Endothelial cell of umbilical vein (primary cell): ENCODE measurements at regions not wholly inside any gene's neighbourhood (a gene's known extent, or its start where the extent isn't known, plus 50 kb on each side); places are given as distances from the start of the nearest gene placed in this dataset.

Experiments used
- BruUV-seq: library from RNA; stranded (reverse); fragments of 400-500 nt; replicated peaks from 2 replicates; lab custom pipeline; 2021; lab: Mats Ljungman, UMichigan
- CTCF ChIA-PET: fragments of 300-600, 350-600 bp; sonication (Branson Sonifier 250); formaldehyde crosslinking; loops from one replicate; lab custom pipeline; 2021; ENCODE audit warnings: antibody characterized with exemption, inconsistent platforms; lab: Charles Lee
- POLR2A ChIA-PET: fragments of 300-600, 350-600 bp; sonication (Branson Sonifier 250); formaldehyde crosslinking; loops from one replicate; lab custom pipeline; 2021; ENCODE audit warnings: antibody characterized with exemption, inconsistent platforms; lab: Charles Lee
- DNase-seq: peaks from one replicate; pipeline ENCODE4 v3.0.0-alpha.2; 2011; ENCODE audit warnings: low read depth, low spot score
- FAIRE-seq: peaks from 2 replicates; lab custom pipeline; 2011; peaks lifted over from hg19 to GRCh38; lab: Jason Lieb, UNC
- H2AFZ ChIP-seq: 2 replicates; pipeline ENCODE4 v1.6.0; 2012; ENCODE audit warnings: low read depth, low read length, control low read depth, inconsistent platforms
- H3K27ac ChIP-seq: 2 replicates; pipeline ENCODE4 v1.5.1; 2011; ENCODE audit warnings: low read depth, mild to moderate bottlenecking, control low read depth, low read length, moderate library complexity; ENCODE audit not compliant: insufficient read depth
- H3K27me3 ChIP-seq, 2 experiments: 2 replicates each; pipeline versions ENCODE4 v1.6.0 to v1.6.1; 2011; ENCODE audit warnings: low read length in 2 of 2, mixed read lengths in 1 of 2; ENCODE audit not compliant: control insufficient read depth in 2 of 2, insufficient read depth in 2 of 2
- H3K36me3 ChIP-seq, 2 experiments: 2 replicates in 1 of 2; 3 replicates in 1 of 2; pipeline ENCODE4 v1.5.1; 2011; ENCODE audit warnings: low read length in 2 of 2, mild to moderate bottlenecking in 1 of 2, moderate library complexity in 1 of 2; ENCODE audit not compliant: control insufficient read depth in 2 of 2, insufficient read depth in 2 of 2; ENCODE audit errors: extremely low read depth in 1 of 2
- H3K4me1 ChIP-seq: 3 replicates; pipeline ENCODE4 v1.5.1; 2011; ENCODE audit warnings: mild to moderate bottlenecking, low read length; ENCODE audit not compliant: control insufficient read depth, insufficient read depth; ENCODE audit errors: extremely low read depth
- H3K4me2 ChIP-seq: 2 replicates; pipeline ENCODE4 v1.6.1; 2011; ENCODE audit warnings: low read length, control low read depth, mixed read lengths; ENCODE audit not compliant: insufficient read depth
- H3K4me3 ChIP-seq, 3 experiments: fragments of 200-600 bp in 1 of 3; sonication (generic), shearing (Covaris generic) in 1 of 3; replicated peaks in 1 of 3; 2 replicates each; pipeline ENCODE4 v1.5.1; 2011 to 2016; ENCODE audit warnings: control low read depth in 3 of 3, low read length in 3 of 3, mild to moderate bottlenecking in 2 of 3, inconsistent platforms in 1 of 3, low read depth in 1 of 3, moderate library complexity in 1 of 3; ENCODE audit not compliant: insufficient read depth in 1 of 3
- H3K79me2 ChIP-seq: 2 replicates; pipeline ENCODE4 v1.6.0; 2012; ENCODE audit warnings: low read length, inconsistent platforms; ENCODE audit not compliant: control insufficient read depth, insufficient read depth
- H3K9ac ChIP-seq: replicated peaks from 2 replicates; pipeline ENCODE3; 2011; ENCODE audit warnings: low read length, control low read depth; ENCODE audit not compliant: insufficient read depth; ENCODE audit errors: extremely low read depth
- H3K9me1 ChIP-seq: replicated peaks from 3 replicates; pipeline ENCODE4 v1.6.0; 2011; ENCODE audit warnings: mild to moderate bottlenecking, low read length; ENCODE audit not compliant: control insufficient read depth, insufficient read depth; ENCODE audit errors: extremely low read depth
- H3K9me3 ChIP-seq: replicated peaks from 2 replicates; pipeline ENCODE4 v1.5.1; 2012; ENCODE audit warnings: low read length, inconsistent platforms; ENCODE audit not compliant: control insufficient read depth, insufficient read depth
- H4K20me1 ChIP-seq: replicated peaks from 2 replicates; pipeline ENCODE3; 2011; ENCODE audit warnings: mild to moderate bottlenecking, low read length; ENCODE audit not compliant: control insufficient read depth, insufficient read depth; ENCODE audit errors: extremely low read depth
- CTCF ChIP-seq, 2 donors: IDR thresholded peaks; 1 replicate in 1 of 2; 2 replicates in 1 of 2; pipeline ENCODE4 v1.5.1; 2011; ENCODE audit warnings: low read length in 2 of 2, mild to moderate bottlenecking in 2 of 2, moderate library complexity in 2 of 2, control low read depth in 1 of 2, inconsistent platforms in 1 of 2, low read depth in 1 of 2; ENCODE audit not compliant: insufficient read depth in 1 of 2; ENCODE audit errors: extremely low read depth in 1 of 2
- EZH2 ChIP-seq: IDR thresholded peaks from 2 replicates; pipeline ENCODE4 v1.6.1; 2012; ENCODE audit warnings: borderline replicate concordance, low read depth, mild to moderate bottlenecking, moderate library complexity, low read length, inconsistent platforms; ENCODE audit not compliant: severe bottlenecking
- FOS ChIP-seq: IDR thresholded peaks from 2 replicates; pipeline ENCODE4 v1.6.1; 2011; ENCODE audit warnings: mild to moderate bottlenecking, low read length, moderate library complexity, borderline replicate concordance; ENCODE audit not compliant: insufficient read depth
- GATA2 ChIP-seq: IDR thresholded peaks from 2 replicates; pipeline ENCODE4 v1.7.0; 2011; ENCODE audit warnings: low read depth, mild to moderate bottlenecking, moderate library complexity, mixed read lengths, low read length; ENCODE audit not compliant: insufficient read length, insufficient read depth
- JUN ChIP-seq: IDR thresholded peaks from 2 replicates; pipeline ENCODE4 v1.6.1; 2011; ENCODE audit warnings: borderline replicate concordance, low read depth; ENCODE audit not compliant: insufficient read length, insufficient read depth
- MAX ChIP-seq: IDR thresholded peaks from 2 replicates; pipeline ENCODE4 v1.6.1; 2011; ENCODE audit not compliant: insufficient read depth, insufficient read length
- MYC ChIP-seq: IDR thresholded peaks from one replicate; pipeline ENCODE4 v1.6.1; 2011; ENCODE audit warnings: mild to moderate bottlenecking, low read depth, low read length
- POLR2A ChIP-seq: IDR thresholded peaks from 2 replicates; pipeline ENCODE4 v1.6.1; 2012; ENCODE audit warnings: low read depth, mild to moderate bottlenecking, control low read depth, low read length
- POLR2AphosphoS5 ChIP-seq: IDR thresholded peaks from 2 replicates; pipeline ENCODE4 v1.6.1; 2012; ENCODE audit warnings: low read depth, mild to moderate bottlenecking, control low read depth, low read length, moderate library complexity; ENCODE audit not compliant: insufficient read depth
- dilution Hi-C: fragments of 300-500 bp; cut with MboI; formaldehyde crosslinking; loops from one replicate; pipeline ENCODE4 v1.15.0; 2019; ENCODE audit warnings: low sequenced_read_pairs; ENCODE audit not compliant: extremely low pct_ligation_motif_present
- intact Hi-C: fragments of 100-400 bp; cut with micrococcal nuclease; formaldehyde crosslinking; loops from one replicate; pipeline ENCODE4 v1.10.0; 2022

GRCh38 chr2:236993286-236993685 is 92.4 kb upstream of the COPS8 start:
- H3K79me2 ChIP-seq = no peaks in the 10 kb centered on the region
- H3K9ac ChIP-seq = no peak overlapping the region
- TF ChIP-seq CTCF (IDR thresholded peaks at IDR 0.05; ENCODE audit: extremely low read depth in 1 of 2, insufficient read depth in 1 of 2, low read depth in 1 of 2, low read length in 2 of 2) (no peak), MAX (no peak), POLR2AphosphoS5 (no peak), POLR2A (no peak), FOS (no peak), EZH2 (no peak), GATA2 (no peak), JUN (no peak), MYC (no peak)
- H3K9me3 ChIP-seq = no peaks in the 10 kb centered on the region
- intact Hi-C loops (no loop called here), dilution Hi-C loops (no loop called here)
- H3K36me3 ChIP-seq = no peaks in the 10 kb centered on the region
- no peak overlapping the region for H3K4me2 ChIP-seq
- CTCF ChIA-PET = no interaction called here
- no peaks in the 10 kb centered on the region for H3K27me3 ChIP-seq
- H2AFZ ChIP-seq = no peak overlapping the region
- no peaks in the 10 kb centered on the region for H3K9me1 ChIP-seq
- DNase-seq (no peak), FAIRE-seq (no peak)
- POLR2A ChIA-PET = no interaction called here
- peaks cover 17% of the 10 kb centered on the region for H3K4me1 ChIP-seq
- no peaks in the 10 kb centered on the region for H4K20me1 ChIP-seq
- no peak overlapping the region for H3K4me3 ChIP-seq
- BruUV-seq = no TSS peak
- H3K27ac ChIP-seq = no peak overlapping the region
